HG03280 (cell line): ENCODE measurements at regions not wholly inside any gene's neighbourhood (a gene's known extent, or its start where the extent isn't known, plus 50 kb on each side); places are given as distances from the start of the nearest gene placed in this dataset.
"Not testable (repeated sequence)": the region's sequence is repeated elsewhere in the genome, so short reads cannot be mapped to it uniquely, and the experiment has no call there.

Experiments used
- ATAC-seq: cut with Tn5 transposase; IDR thresholded peaks from one replicate; pipeline ENCODE4 v1.9.1; 2021; ENCODE audit warnings: mild to moderate bottlenecking, moderate library complexity; ENCODE audit not compliant: unreplicated experiment

DNA sequence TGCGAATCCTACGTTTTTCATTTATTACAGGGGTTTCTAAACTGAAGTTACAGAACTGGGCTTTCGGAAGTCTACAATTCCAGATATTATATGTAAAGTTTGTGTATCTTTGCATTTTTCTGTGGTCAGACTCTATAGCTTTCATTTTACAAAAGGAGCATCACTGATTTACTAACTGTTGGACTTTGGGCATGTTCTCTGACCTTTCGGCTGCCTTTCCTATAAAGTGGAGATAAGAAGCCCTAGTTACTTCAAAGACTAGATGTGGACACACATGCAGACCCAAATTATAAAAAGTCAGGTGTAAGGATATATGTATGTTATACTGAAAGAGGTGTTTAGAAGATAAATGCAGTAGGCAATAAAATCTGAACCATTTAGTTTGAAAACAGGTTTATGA, 126.6 kb upstream of the PRKCQ start:
- no peak for ATAC-seq

DNA sequence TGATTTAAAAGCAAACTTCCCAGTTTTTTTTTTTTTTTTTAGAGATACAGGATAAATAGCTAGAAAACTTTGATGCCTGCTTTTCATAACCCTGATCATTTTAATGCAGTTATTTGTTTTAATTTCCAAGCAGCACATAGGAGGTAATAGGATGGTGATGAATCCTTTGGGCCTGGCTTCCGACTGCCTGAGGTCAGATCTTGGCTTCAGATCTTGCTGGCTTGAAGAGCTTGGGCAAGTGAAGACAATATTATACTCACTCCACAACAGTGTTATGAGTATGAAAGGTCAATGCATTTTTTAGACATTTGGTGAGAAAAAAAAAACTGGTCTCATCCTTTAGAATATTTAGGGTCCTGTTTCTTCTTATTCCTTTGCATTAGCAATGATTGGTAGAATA, 124.8 kb upstream of the PRKCQ start:
- no peak for ATAC-seq

DNA sequence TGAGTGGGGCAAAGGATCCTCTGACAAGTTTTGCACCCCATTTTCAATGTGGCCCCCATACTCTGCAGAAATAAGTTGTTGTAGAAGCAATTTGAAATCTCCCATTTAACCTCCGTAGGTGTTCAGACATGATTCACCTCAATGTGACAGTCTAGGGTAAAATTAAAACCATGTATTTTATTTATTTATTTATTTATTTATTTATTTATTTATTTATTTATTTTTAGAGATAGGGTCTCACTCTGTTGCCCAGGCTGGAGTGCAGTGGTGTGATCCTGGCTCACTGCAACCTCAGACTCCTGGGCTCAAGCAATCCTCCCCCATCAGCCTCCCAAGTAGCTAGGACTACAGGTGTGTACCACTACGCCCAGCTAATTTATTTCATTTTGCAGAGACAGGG, 122.8 kb upstream of the PRKCQ start:
- not testable (repeated sequence) for ATAC-seq

DNA sequence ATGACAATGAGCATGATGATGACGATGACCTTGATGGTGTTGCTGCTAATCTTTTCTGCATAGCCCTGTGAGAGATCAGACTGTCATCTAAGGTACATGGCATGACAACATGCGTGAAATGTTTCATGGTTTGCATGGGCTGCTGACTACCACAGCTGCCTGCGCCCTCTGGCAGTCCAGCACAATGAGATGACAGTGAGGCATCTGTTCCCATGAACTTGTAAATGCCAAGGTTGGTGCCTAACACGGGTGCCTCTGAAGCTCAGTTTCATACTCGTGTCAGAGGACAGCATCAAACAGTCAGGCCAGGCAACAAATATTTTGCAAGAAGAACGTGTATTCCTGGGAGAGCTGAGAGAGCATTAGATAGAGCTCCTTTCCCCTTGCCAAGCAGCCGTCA, 122.0 kb upstream of the PRKCQ start:
- ATAC-seq: no peak

DNA sequence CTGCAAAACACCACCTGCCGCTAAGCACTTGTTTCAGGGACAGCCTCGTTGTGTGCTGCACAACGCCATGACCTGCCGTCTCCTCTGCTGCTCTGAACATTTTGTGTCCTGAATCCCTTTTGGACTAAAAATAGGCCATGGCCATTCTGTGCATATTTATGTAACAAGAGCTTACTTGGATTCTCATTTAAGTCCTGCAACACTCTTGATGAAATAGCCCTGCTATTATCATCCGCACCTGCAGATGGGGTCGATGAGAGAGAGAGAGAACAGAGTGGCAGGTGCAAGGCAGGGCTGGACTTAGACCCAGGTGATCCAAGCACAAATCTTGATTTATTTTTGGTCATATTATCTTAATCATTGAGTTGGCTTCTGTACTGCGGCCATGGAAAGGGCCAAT, 121.2 kb upstream of the PRKCQ start:
- no peak for ATAC-seq

DNA sequence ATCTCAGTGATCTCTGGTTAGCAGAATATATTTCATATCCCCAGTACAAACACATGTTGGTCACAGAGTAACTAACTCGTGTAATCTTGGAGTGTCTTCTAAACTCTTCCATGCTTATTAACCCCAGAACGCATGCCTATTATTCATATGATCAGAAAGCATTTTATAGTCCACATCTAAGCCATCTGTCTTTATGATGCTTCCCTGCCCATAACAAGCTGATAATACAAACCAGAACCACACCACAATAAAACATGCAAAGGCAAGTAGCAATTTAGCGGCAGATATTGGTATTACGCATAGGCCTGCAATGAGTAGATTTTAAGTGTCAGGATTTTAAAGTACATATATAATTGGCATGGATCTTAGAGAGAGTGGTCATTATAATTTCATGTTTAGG, 120.0 kb upstream of the PRKCQ start:
- ATAC-seq: no peak

DNA sequence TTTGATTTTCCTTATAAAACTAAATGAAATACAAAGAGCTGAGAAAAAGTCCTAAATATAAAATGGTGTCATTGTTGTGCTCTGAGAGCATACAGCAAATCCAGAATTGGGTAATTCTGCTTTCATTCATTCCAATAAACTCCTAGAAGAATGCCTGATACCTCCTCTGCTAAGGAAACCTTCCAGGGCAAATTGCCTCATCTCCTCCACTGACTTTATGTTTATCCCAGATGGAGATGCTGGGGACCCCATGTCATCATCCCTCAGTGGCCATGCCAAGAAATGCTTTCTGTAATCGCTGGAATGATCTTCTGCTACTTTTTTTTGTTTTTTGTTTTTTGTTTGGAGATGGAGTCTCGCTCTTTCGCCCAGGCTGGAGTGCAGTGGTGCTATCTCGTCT, 119.3 kb upstream of the PRKCQ start:
- ATAC-seq: no peak

DNA sequence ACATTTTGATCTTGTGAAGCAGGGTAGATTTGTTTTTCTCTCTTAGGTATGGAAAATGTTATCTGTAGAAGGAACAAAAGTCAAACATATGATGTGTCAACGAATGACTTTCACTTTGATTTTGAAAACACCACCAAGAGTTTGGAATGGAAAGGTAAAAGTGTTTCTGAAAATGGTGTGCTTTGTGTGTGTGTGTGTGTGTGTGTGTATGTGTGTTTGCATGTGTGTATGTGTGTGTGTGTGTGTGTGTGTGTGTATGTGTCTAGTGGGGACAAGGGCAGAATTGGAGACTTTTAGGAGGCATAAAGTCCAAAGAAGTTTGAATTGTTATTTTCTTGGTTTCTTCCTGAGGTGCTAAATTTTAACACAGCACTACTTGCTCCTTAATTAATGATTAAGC, 115.4 kb upstream of the PRKCQ start:
- ATAC-seq: no peak

DNA sequence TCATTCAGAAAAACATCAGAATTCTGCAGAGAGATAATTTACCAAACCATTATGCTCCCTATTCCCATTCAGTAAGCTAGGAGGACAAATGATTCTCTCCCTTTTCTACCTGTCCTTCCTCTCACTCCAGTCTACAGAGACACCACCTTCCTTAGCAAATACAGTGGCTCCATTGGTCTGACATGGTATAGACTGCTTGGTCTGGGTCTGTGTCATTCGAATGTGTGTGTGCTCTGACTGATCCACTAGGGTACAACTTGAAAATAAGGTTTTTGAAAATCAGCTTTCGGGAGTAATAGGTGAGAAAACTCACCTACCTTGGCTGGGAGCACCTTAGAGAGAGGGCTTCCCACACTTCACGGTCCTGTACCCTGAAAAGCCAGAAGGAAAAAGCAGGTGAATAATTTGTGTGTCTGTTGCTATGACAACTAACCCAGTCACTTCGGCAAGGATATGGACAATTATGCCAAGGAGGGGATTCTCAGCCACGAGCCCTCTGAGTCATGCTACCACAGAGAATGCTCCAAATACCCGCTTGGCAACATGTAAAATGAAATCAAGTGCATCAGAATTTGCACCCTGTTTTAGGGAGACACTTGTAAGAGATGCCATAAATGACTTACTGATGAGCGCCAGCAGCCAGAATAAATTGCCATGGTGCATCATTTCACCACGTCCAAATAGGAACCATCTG, 114.5 kb upstream of the PRKCQ start:
- ATAC-seq: no peak

DNA sequence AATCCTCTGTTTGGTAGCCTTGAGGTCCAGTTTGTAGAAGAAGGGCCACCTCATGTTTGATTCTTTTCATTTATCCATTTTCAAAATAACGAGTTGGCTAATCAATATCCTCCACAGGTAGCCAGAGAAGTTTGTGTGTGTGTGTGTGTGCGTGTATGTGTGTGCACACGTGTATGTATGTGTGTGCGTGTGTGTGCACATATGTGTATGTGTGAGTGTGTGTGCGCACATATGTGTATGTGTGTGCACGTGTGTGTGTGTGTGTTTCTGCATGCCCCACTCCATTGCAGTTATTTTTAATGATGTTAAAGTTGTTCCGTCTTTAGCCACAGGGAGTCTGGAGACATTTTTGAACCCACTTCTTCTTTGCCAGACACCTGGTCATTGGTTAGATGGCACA, 112.8 kb upstream of the PRKCQ start:
- no peak for ATAC-seq

DNA sequence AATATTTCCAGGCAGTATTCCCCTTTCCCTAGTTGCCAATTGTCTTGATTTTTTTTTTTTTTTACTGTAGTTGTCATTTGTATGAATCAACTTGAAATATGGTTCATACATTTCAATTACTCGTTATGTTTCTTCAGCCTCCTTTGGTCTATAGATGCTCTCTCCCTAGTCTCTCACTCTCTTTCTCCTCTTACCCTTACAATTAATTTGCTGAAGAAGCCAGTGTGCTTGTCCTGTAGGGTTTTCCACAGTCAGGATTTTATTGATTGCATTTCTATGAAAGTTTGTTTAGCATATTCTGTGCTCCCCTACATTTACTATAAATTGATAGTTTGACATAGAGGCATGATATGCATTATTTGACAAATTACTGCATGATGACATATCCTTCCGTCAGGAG, 112.0 kb upstream of the PRKCQ start:
- ATAC-seq: no peak

DNA sequence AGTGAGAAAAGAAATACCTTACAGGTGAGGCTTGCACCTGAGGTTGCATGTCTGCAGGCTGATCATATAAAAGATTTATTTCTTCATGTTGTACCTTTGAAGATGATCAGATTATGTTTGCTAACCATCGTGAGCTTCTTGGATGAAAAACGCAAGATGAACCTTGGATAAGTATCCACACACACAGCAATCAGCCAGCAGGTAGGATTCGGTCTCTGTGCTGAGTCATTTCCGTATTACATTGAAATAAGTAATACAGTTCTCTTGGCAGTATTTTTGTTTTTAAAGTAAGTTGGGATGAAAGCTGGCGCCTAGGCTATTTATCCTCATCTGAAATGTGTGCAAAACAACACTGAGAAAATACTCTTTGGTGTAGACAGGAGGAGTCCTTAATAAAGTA, 109.0 kb upstream of the PRKCQ start:
- ATAC-seq: no peak

DNA sequence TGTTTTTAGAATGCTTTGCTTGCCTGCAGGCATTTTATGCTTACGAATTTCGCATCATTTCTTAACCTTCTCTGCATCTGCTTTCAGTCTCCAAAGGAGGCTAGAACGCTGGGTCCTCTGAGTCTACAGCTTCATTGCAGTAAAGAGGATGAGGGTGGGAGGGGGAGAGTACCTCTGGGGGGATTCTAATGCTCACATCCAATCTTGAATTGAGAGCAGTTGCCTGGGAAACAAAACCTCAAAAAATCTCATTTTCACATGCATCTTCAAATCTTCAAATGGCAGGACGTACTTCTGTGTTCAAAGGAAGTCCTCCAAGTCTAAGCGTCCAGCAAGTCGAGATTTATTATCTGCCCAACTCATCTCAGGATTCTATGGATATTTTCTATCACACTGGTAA, 100.7 kb upstream of the PRKCQ start:
- ATAC-seq: no peak

DNA sequence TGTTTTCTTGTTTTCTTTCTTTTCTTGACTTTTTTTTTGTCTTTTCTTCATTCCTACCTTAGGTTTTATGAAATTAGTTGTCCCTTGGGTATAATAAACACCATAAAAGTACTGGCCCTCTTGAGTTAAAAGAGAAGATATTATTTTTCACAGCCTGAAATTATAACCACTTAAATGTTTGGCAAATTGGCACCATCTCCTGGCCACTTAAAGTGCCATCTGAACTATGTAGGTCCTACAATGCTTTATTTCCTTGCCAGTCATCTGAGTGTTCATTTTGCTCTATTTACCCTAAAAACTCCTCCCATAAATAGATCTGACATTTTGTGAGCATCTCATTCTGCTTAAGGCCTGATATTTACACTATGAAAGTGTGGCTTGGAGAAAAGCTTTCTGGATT, 98.9 kb upstream of the PRKCQ start:
- no peak for ATAC-seq

DNA sequence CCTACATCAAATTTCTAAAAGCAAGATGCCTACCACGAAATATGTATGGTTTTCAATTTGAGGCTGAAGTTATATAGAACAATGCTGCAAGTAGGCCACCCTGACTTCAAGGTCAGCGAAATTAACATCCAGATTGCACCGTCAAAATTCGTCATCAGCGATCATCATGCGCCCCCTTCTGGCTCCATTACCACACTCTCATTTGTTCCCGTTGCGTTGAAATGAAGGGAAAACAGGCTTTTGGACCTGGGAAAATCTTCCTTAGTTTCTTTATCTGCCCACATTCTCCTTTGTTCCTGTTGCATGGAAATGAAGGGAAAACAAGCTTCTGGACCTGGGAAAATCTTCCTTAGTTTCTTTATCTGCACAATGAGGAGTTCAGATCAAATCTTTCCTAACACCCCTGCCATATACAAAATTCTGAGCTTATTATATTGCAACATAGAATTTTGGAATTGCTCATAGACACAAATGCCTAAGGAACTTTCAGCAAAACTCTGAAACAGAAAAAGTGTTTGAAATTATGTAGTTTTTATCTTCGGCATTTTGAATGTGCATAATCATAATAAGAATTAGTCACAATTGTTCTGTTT, 98.2 kb upstream of the PRKCQ start:
- ATAC-seq: no peak

DNA sequence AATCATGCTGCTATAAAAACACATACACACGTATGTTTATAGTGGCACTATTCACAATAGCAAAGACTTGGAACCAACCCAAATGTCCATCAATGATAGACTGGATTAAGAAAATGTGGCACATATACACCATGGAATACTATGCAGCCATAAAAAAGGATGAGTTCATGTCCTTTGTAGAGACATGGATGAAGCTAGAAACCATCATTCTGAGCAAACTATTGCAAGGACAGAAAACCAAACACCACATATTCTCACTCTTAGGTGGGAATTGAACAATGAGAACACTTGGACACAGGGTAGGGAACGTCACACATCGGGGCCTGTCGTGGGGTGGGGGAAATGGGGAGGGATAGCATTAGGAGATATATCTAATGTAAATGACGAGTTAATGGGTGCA, 97.1 kb upstream of the PRKCQ start:
- ATAC-seq: not testable (repeated sequence)

DNA sequence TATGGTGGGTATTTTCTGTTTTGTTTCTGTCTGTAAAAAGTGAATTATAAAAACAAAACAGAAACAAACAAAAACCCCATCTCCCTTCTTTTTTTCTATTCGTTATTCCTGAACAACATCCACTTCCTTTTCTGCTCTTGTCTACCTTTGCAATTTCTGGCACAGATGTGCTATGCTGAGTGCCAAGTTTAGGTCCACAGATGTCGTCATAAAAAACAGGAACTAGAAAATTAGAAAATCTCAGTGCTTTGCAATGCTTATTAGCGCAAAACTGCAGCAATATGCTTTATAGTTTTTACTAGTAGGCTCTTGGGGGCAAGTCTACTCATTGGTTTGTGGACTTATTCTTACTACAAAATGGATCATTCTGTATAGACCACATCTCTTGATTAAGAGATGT, 94.2 kb upstream of the PRKCQ start:
- ATAC-seq: no peak

DNA sequence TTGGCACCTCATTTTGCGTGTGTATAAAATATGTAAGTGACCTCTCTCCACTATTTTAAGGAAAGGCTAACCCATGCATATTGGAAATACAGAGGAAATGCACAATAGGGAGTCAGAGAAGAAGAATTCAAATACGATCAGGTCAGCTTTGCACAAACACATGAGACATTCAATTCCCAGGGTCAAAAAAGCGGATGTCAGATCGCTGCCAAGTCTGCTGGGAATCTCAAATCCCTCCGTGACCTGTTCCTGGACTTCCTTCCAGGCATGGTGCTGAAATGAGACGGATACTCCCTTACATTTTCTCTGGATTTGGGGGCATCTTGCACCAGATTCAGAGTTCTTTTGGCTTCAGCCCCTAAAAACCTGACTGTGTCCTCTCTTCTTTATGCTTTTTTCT, 91.9 kb upstream of the PRKCQ start:
- no peak for ATAC-seq

DNA sequence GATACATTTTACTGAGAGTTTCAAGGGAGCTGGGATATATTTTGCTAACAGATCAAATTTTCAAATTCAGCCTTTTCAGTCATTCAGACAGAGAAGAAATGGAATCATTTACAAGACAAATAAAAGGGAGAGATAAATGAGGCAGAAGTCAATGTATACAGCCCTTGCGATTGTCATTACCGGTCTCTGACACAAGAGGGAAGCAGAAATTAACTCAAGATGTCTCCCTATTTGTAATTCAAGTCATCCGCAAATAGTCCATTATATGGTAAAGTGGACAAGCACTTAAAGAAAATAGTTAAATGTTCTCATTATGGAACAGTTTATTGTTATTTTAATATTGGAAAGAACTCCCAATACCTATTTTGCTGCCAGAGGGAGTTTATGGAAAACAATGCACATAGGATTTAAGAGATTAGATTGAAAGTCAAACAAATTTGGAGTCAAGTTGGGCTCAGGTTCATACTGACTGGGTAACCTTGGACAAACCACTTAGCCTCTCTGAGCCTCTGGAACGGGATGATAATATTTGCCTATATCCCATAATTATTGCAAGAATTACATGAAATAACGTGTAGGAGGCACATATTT, 89.3 kb upstream of the PRKCQ start:
- no peak for ATAC-seq

DNA sequence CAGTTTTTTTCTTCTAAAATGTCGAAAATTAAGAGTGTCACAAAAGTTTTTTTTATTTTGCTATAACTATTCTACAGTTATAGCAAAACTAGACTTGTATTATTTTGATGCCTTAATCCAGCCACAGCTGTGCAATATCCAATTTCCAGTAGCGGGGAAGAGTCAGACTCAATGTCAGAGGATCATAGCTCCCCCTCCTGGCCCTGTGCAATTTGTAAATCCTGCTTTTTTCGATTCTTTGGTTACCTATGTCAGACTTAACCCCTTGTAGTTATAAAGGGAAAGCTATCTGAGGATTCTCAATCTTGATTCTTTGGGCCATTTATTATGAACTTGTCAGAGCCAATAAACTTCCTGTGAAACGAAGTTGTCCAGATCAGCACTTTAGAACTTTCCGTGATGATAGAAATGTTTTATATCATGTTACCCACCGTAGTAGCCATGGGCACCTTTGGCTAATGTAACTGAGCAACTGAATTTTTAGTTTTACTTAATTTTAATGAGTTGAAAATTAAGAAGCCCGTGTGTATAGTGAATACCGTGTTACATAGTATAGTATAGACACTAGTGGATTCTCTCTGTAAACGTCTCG, 87.7 kb upstream of the PRKCQ start:
- ATAC-seq: no peak

DNA sequence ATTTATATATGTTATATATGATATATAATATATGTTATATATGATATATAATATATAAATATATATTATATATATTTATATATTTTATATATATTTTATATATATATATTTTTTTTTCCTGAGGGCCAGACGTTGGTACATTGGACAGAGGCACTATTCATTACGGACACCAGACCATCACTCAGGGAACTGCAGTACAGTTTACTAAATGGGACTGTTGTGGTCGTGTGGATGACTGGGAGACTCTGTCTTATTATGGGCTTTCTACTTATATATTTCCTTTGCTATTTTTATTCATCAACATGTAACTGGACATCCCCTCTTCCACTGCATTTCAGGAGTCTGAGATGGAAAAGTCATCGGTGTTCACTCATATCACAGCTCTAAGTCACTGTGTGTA, 87.1 kb upstream of the PRKCQ start:
- no peak for ATAC-seq

DNA sequence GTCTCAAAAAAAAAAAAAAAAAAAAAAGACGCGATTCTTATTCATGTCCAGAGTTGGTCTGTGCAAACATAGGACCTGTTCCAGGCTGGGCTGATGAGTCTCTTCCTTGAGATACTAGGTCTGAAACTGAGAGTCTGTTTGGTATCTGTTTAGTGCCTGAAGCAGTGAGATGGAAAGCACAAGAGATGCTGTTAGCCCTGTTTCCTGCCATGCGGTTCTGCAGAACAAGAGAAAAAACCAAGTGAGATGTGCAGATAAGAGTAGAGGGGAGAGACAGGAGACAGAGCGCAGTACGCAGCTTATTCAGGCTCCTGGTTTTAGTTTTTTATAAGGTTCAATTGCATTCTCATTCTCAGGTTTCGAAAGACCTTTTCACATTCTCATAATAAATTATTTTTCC, 85.8 kb upstream of the PRKCQ start:
- no peak for ATAC-seq
